ENCODE measurements at regions not wholly inside any gene's neighbourhood (a gene's known extent, or its start where the extent isn't known, plus 50 kb on each side); places are given as distances from the start of the nearest gene placed in this dataset.

GRCh38 chr11:69242266-69242920, 51.6 kb upstream of the MYEOV start:
- H2AFZ ChIP-seq (ENCODE audit: low read depth, low read length) = peak overlapping the region; percentile 92
- H3K4me3 ChIP-seq (ENCODE audit: low read length) = no peak overlapping the region
- H3K79me2 ChIP-seq (ENCODE audit: low read length) = no peaks in the 10 kb centered on the region
- H3K36me3 ChIP-seq (replicated peaks; ENCODE audit: low read depth, low read length) = no peaks in the 10 kb centered on the region
- peak overlapping the region; percentile 22 for H3K4me2 ChIP-seq (ENCODE audit: low read length)
- H3K27me3 ChIP-seq (ENCODE audit: low read depth, low read length) = 0 out of 2 replicates have a peak, but pooled peaks cover under 1% of the 10 kb centered on the region
- no peak for TF ChIP-seq EZH2phosphoT487 (IDR thresholded peaks at IDR 0.05; ENCODE audit: low read depth)
- no peak for TF ChIP-seq CTCF (IDR thresholded peaks at IDR 0.05; ENCODE audit: low read depth, low read length)
- H3K4me1 ChIP-seq (ENCODE audit: low read length) = peaks cover 10% of the 10 kb centered on the region
- H3K27ac ChIP-seq (ENCODE audit: low read length) = peak overlapping the region; percentile 10; the same call in 1 of the 2 replicates
- no peaks in the 10 kb centered on the region for H4K20me1 ChIP-seq (ENCODE audit: insufficient read depth, low read length)
- H3K9ac ChIP-seq (ENCODE audit: low read length) = peak overlapping the region; percentile 6; the same call in 1 of the 2 replicates
- no peaks in the 10 kb centered on the region for H3K9me3 ChIP-seq (ENCODE audit: insufficient read depth, low read length)

GRCh38 chr11:69243496-69244200, 50.3 kb upstream of the MYEOV start:
- Histone ChIP-seq H3K4me2 (ENCODE audit: low read length) (no peak overlapping the region), H3K27ac (ENCODE audit: low read length) (no peak overlapping the region), H2AFZ (ENCODE audit: low read depth, low read length) (no peak overlapping the region), H3K4me3 (ENCODE audit: low read length) (no peak overlapping the region), H3K4me1 (ENCODE audit: low read length) (peaks cover 10% of the 10 kb centered on the region), H3K36me3 (replicated peaks; ENCODE audit: low read depth, low read length) (no peaks in the 10 kb centered on the region), H3K79me2 (ENCODE audit: low read length) (no peaks in the 10 kb centered on the region), H3K9ac (ENCODE audit: low read length) (no peak overlapping the region), H3K9me3 (ENCODE audit: insufficient read depth, low read length) (no peaks in the 10 kb centered on the region), H3K27me3 (ENCODE audit: low read depth, low read length) (0 out of 2 replicates have a peak, but pooled peaks cover 5% of the 10 kb centered on the region), H4K20me1 (ENCODE audit: insufficient read depth, low read length) (no peaks in the 10 kb centered on the region)
- no peak for TF ChIP-seq CTCF (IDR thresholded peaks at IDR 0.05; ENCODE audit: low read depth, low read length)
- TF ChIP-seq EZH2phosphoT487 (IDR thresholded peaks at IDR 0.05; ENCODE audit: low read depth) = no peak
